GM19455 (cell line): ENCODE measurements at regions not wholly inside any gene's neighbourhood (a gene's known extent, or its start where the extent isn't known, plus 50 kb on each side); places are given as distances from the start of the nearest gene placed in this dataset.

Source experiments
- ATAC-seq: cut with Tn5 transposase; IDR thresholded peaks from one replicate; pipeline ENCODE4 v1.9.1; 2021; ENCODE audit not compliant: unreplicated experiment

- no peak for ATAC-seq
Measured at GRCh38 chr4:57501720-57502119, 391.5 kb upstream of the IGFBP7 start.

GRCh38 chr4:57499786-57500185 is 389.6 kb upstream of the IGFBP7 start:
- no peak for ATAC-seq

GRCh38 chr4:57498251-57498650 is 388.1 kb upstream of the IGFBP7 start:
- ATAC-seq: no peak

GRCh38 chr4:57496697-57497471 is 386.7 kb upstream of the IGFBP7 start:
- ATAC-seq: no peak

GRCh38 chr4:57494821-57495220 is 384.6 kb upstream of the IGFBP7 start:
- ATAC-seq: no peak

GRCh38 chr4:57492251-57492878 is 382.2 kb upstream of the IGFBP7 start:
- no peak for ATAC-seq

GRCh38 chr4:57491388-57491787 is 381.2 kb upstream of the IGFBP7 start:
- no peak for ATAC-seq

GRCh38 chr4:57490520-57491255 is 380.5 kb upstream of the IGFBP7 start:
- ATAC-seq: no peak

GRCh38 chr4:57488366-57489162 is 378.4 kb upstream of the IGFBP7 start:
- no peak for ATAC-seq

- no peak for ATAC-seq
Measured at GRCh38 chr4:57475424-57475823, 365.2 kb upstream of the IGFBP7 start.

GRCh38 chr4:57465321-57466056 is 355.3 kb upstream of the IGFBP7 start:
- no peak for ATAC-seq

GRCh38 chr4:57462843-57463242 is 352.7 kb upstream of the IGFBP7 start:
- no peak for ATAC-seq

GRCh38 chr4:57460967-57461366 is 350.8 kb upstream of the IGFBP7 start:
- no peak for ATAC-seq

GRCh38 chr4:57448901-57449300 is 338.7 kb upstream of the IGFBP7 start:
- ATAC-seq: no peak

GRCh38 chr4:57448452-57448851 is 338.3 kb upstream of the IGFBP7 start:
- no peak for ATAC-seq

- no peak for ATAC-seq
Measured at GRCh38 chr4:57446266-57446665, 336.1 kb upstream of the IGFBP7 start.

- ATAC-seq: no peak
Measured at GRCh38 chr4:57445686-57446085, 335.5 kb upstream of the IGFBP7 start.

GRCh38 chr4:57444671-57445070 is 334.5 kb upstream of the IGFBP7 start:
- ATAC-seq: no peak

- ATAC-seq: no peak
Measured at GRCh38 chr4:57443787-57444186, 333.6 kb upstream of the IGFBP7 start.

- ATAC-seq: no peak
Measured at GRCh38 chr4:57443308-57443707, 333.1 kb upstream of the IGFBP7 start.
